HFF-Myc (cell line): ENCODE measurements at regions not wholly inside any gene's neighbourhood (a gene's known extent, or its start where the extent isn't known, plus 50 kb on each side); places are given as distances from the start of the nearest gene placed in this dataset.
A peak's percentile ranks its signal among the peaks of the same experiment; 100 is the strongest.
"Not testable (repeated sequence)": the region's sequence is repeated elsewhere in the genome, so short reads cannot be mapped to it uniquely, and the experiment has no call there.

Source experiments
- DNase-seq: peaks from one replicate; pipeline ENCODE4 v3.0.0-alpha.2; 2011; ENCODE audit warnings: low read depth; ENCODE audit errors: extremely low read depth
- H3K4me3 ChIP-seq: replicated peaks from 2 replicates; pipeline ENCODE4 v1.5.1; 2011; ENCODE audit warnings: low read depth, mild to moderate bottlenecking, control low read depth, low read length
- CTCF ChIP-seq: IDR thresholded peaks from 2 replicates; pipeline ENCODE4 v1.5.1; 2012; ENCODE audit warnings: mild to moderate bottlenecking, low read depth, low read length, control low read depth; ENCODE audit errors: missing control alignments

DNA sequence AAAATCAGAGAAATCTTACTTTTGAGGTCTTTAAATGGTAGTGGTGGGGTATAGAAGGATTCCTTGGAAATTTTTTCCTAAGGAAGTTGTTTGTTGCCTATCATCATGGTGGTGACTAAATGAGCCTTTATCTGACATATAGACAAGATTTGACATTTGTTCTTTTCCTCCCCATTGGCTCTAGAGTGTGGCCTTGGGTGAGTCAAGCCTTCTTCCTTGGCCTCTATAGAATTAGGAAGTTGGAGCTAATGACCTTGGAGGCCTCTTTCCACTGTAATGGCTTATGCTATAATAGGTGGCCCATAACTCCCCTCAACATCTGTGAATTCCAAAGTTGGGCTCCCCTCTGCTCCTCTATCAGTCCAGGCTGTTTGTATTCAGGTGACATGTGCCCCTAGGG is 79.1 kb upstream of the HNF1B start:
- TF ChIP-seq CTCF: no peak
- no peak for DNase-seq
- no peak overlapping the region for H3K4me3 ChIP-seq

GRCh38 chr17:37820995-37821713 is 76.3 kb upstream of the HNF1B start:
- DNase-seq: no peak
- H3K4me3 ChIP-seq: no peak overlapping the region
- TF ChIP-seq CTCF: no peak

GRCh38 chr17:37820313-37820994 is 75.6 kb upstream of the HNF1B start:
- no peak for DNase-seq
- H3K4me3 ChIP-seq: no peak overlapping the region
- no peak for TF ChIP-seq CTCF

DNA sequence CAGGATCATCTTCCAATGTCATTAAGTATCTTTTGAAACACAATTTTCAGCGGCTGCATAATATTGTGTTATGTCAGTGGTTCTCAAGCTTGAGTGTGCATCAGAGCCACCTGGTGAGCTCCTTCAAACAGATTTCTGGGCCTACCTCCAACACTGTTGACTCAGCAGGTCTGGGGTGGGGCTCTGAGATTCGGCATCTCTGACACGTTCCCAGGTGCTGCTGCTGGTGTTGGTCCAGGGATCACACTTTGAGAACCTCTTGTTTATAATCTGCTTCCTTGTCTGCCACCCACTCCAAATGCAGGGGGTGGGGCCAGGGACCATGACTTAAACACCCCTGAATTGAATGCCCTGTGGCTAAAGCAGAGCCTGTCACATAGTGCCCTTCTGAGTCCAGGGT is 73.8 kb upstream of the HNF1B start:
- peak; percentile 56 for DNase-seq
- no peak for TF ChIP-seq CTCF
- no peak overlapping the region for H3K4me3 ChIP-seq

GRCh38 chr17:37816950-37817349 is 72.1 kb upstream of the HNF1B start:
- DNase-seq: no peak
- no peak overlapping the region for H3K4me3 ChIP-seq
- no peak for TF ChIP-seq CTCF

GRCh38 chr17:37815536-37815935 is 70.7 kb upstream of the HNF1B start:
- DNase-seq: no peak
- TF ChIP-seq CTCF: no peak
- no peak overlapping the region for H3K4me3 ChIP-seq

GRCh38 chr17:37813751-37814150 is 68.9 kb upstream of the HNF1B start:
- no peak for DNase-seq
- TF ChIP-seq CTCF: no peak
- H3K4me3 ChIP-seq: no peak overlapping the region

GRCh38 chr17:37808846-37809245 is 64.0 kb upstream of the HNF1B start:
- not testable (repeated sequence) for H3K4me3 ChIP-seq, DNase-seq
